ENCODE measurements at regions not wholly inside any gene's neighbourhood (a gene's known extent, or its start where the extent isn't known, plus 50 kb on each side); places are given as distances from the start of the nearest gene placed in this dataset.

DNA sequence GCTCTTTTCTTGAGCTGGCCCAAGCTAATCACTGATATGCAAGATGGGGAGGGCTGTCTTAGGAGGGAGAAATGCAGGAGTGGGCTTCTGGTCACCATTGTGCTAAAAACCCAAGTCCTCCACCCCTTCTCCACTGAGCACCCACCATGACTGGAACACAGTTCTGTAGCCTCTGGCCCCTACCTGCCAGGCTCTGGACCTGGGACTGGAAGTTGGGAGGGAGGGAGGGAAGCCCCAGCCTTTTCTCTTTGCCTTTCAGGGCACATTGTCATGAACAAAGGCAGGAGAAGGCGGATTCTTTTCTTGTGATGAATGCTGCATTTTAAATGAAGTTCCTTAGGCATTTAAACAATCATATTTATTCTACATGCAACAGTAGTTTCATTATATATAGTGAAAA is 559.1 kb upstream of the TRPC7 start:
- POLR2A ChIA-PET, result no interaction called here
- CTCF ChIA-PET, result no interaction called here
- no peak for ATAC-seq
- Mint-ChIP-seq H3K9me3 (ENCODE audit: low read depth) (peaks cover 2% of the 10 kb centered on the region), H3K4me1 (no peaks in the 10 kb centered on the region), H3K27me3 (no peaks in the 10 kb centered on the region), H3K27ac (no peak overlapping the region), H3K36me3 (ENCODE audit: low read depth) (no peaks in the 10 kb centered on the region), H3K4me3 (no peak overlapping the region)
- no peak for DNase-seq
- intact Hi-C loops (cut with DNase I, micrococcal nuclease), result no loop called here

DNA sequence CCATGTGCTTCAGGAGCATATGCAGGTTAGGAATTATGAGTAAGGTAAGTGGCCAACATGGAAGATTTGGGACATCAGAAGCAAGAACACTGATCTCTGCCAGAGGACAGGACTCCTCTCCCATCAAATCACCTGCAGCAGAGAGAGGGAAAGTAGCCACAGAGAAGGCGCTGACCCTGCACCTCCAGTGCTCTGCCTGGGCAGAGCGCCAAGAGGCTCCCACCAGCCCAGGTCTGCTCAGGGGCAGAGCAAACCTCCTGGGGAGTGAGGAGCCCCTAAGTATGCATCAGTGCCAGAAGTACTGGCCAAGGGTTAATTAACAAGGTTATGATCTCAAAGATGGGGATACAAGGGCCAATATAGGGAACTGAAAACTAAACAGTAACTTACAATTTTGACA is 545.3 kb upstream of the TRPC7 start:
- DNase-seq (no peak), ATAC-seq (no peak)
- Mint-ChIP-seq H3K4me3 (no peak overlapping the region), H3K9me3 (ENCODE audit: low read depth) (no peaks in the 10 kb centered on the region), H3K36me3 (ENCODE audit: low read depth) (no peaks in the 10 kb centered on the region), H3K27ac (no peak overlapping the region), H3K4me1 (no peaks in the 10 kb centered on the region), H3K27me3 (no peaks in the 10 kb centered on the region)
- intact Hi-C loops (cut with DNase I, micrococcal nuclease), result no loop called here
- CTCF ChIA-PET, result no interaction called here
- POLR2A ChIA-PET, result no interaction called here

- CTCF ChIA-PET, result no interaction called here
- Mint-ChIP-seq H3K4me3 (no peak overlapping the region), H3K27ac (no peak overlapping the region), H3K36me3 (ENCODE audit: low read depth) (no peaks in the 10 kb centered on the region), H3K27me3 (no peaks in the 10 kb centered on the region), H3K9me3 (ENCODE audit: low read depth) (no peaks in the 10 kb centered on the region), H3K4me1 (no peaks in the 10 kb centered on the region)
- ATAC-seq, result no peak
- POLR2A ChIA-PET, result no interaction called here
- intact Hi-C loops (cut with DNase I, micrococcal nuclease), result no loop called here
- DNase-seq, result no peak
These were observed 544.6 kb upstream of the TRPC7 start for GRCh38 chr5:136909906-136910305.

DNA sequence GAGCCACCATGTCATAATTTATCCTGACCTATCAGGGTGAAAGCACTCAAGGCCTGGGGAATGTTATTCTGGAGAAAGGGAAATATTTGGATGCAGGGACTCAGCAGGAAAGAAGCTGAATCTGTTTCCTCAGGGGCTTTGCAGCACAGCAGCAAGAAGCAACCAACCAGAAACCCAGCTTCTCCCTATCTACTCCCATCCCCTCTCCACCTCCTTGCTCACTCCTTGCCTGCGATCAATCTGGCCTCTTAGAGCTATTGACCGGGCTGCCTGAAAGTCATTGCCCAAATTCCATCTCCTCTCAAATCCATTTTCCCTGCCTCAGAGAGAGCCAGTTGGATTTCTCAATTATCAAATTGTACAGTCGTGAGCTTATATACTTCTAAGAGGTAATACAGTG is 542.0 kb upstream of the TRPC7 start:
- ChIA-PET CTCF (interaction anchor here (0.8 kb wide), 1 partner anchor 20 kb away, joined by 3 read pairs; no protein-coding TSS in a partner anchor), POLR2A (no interaction called here)
- H3K4me1 Mint-ChIP-seq, result no peaks in the 10 kb centered on the region
- intact Hi-C loops (cut with DNase I, micrococcal nuclease), result no loop called here
- no peaks in the 10 kb centered on the region for H3K36me3 Mint-ChIP-seq (ENCODE audit: low read depth)
- H3K9me3 Mint-ChIP-seq (ENCODE audit: low read depth), result no peaks in the 10 kb centered on the region
- ATAC-seq (no peak), DNase-seq (no peak)
- H3K27me3 Mint-ChIP-seq, result no peaks in the 10 kb centered on the region
- H3K27ac Mint-ChIP-seq, result no peak overlapping the region
- H3K4me3 Mint-ChIP-seq, result no peak overlapping the region

- Mint-ChIP-seq H3K27ac (no peak overlapping the region), H3K9me3 (ENCODE audit: low read depth) (no peaks in the 10 kb centered on the region), H3K4me1 (no peaks in the 10 kb centered on the region), H3K36me3 (ENCODE audit: low read depth) (no peaks in the 10 kb centered on the region), H3K4me3 (no peak overlapping the region), H3K27me3 (no peaks in the 10 kb centered on the region)
- intact Hi-C loops (cut with DNase I, micrococcal nuclease), result no loop called here
- CTCF ChIA-PET, result no interaction called here
- ATAC-seq, result no peak
- DNase-seq, result no peak
- POLR2A ChIA-PET, result no interaction called here
These were observed 541.2 kb upstream of the TRPC7 start for GRCh38 chr5:136906545-136906944.

GRCh38 chr5:136905571-136905970 is 540.2 kb upstream of the TRPC7 start:
- ATAC-seq, result no peak
- CTCF ChIA-PET, result no interaction called here
- POLR2A ChIA-PET, result no interaction called here
- peaks cover 5% of the 10 kb centered on the region for H3K9me3 Mint-ChIP-seq (ENCODE audit: low read depth)
- no peak for DNase-seq
- no peak overlapping the region for H3K4me3 Mint-ChIP-seq
- H3K27me3 Mint-ChIP-seq, result no peaks in the 10 kb centered on the region
- H3K36me3 Mint-ChIP-seq (ENCODE audit: low read depth), result no peaks in the 10 kb centered on the region
- no peak overlapping the region for H3K27ac Mint-ChIP-seq
- intact Hi-C loops (cut with DNase I, micrococcal nuclease), result no loop called here
- H3K4me1 Mint-ChIP-seq, result no peaks in the 10 kb centered on the region

- Mint-ChIP-seq H3K4me3 (no peak overlapping the region), H3K4me1 (no peaks in the 10 kb centered on the region), H3K27me3 (peaks cover 3% of the 10 kb centered on the region), H3K36me3 (ENCODE audit: low read depth) (no peaks in the 10 kb centered on the region), H3K27ac (no peak overlapping the region), H3K9me3 (ENCODE audit: low read depth) (peaks cover 4% of the 10 kb centered on the region)
- intact Hi-C loops (cut with DNase I, micrococcal nuclease), result no loop called here
- no peak for DNase-seq
- ChIA-PET POLR2A (no interaction called here), CTCF (no interaction called here)
- no peak for ATAC-seq
These were observed 528.7 kb upstream of the TRPC7 start for GRCh38 chr5:136894070-136894469.

- DNase-seq (no peak), ATAC-seq (no peak)
- no peaks in the 10 kb centered on the region for H3K4me1 Mint-ChIP-seq
- ChIA-PET POLR2A (no interaction called here), CTCF (no interaction called here)
- H3K27ac Mint-ChIP-seq, result no peak overlapping the region
- no peak overlapping the region for H3K4me3 Mint-ChIP-seq
- no peaks in the 10 kb centered on the region for H3K36me3 Mint-ChIP-seq (ENCODE audit: low read depth)
- H3K9me3 Mint-ChIP-seq (ENCODE audit: low read depth), result no peaks in the 10 kb centered on the region
- peaks cover 3% of the 10 kb centered on the region for H3K27me3 Mint-ChIP-seq
- intact Hi-C loops (cut with DNase I, micrococcal nuclease), result no loop called here
These were observed 526.7 kb upstream of the TRPC7 start for GRCh38 chr5:136892000-136892399.

GRCh38 chr5:136891175-136891972 is 526.0 kb upstream of the TRPC7 start:
- intact Hi-C loops (cut with DNase I, micrococcal nuclease), result no loop called here
- Mint-ChIP-seq H3K4me3 (no peak overlapping the region), H3K36me3 (ENCODE audit: low read depth) (no peaks in the 10 kb centered on the region), H3K27me3 (peaks cover 3% of the 10 kb centered on the region), H3K27ac (no peak overlapping the region), H3K9me3 (ENCODE audit: low read depth) (no peaks in the 10 kb centered on the region), H3K4me1 (no peaks in the 10 kb centered on the region)
- ATAC-seq (no peak), DNase-seq (no peak)
- POLR2A ChIA-PET, result no interaction called here
- CTCF ChIA-PET, result interaction anchor here (1.2 kb wide), 1 partner anchor 9 kb away, joined by 4 read pairs; no protein-coding TSS in a partner anchor

DNA sequence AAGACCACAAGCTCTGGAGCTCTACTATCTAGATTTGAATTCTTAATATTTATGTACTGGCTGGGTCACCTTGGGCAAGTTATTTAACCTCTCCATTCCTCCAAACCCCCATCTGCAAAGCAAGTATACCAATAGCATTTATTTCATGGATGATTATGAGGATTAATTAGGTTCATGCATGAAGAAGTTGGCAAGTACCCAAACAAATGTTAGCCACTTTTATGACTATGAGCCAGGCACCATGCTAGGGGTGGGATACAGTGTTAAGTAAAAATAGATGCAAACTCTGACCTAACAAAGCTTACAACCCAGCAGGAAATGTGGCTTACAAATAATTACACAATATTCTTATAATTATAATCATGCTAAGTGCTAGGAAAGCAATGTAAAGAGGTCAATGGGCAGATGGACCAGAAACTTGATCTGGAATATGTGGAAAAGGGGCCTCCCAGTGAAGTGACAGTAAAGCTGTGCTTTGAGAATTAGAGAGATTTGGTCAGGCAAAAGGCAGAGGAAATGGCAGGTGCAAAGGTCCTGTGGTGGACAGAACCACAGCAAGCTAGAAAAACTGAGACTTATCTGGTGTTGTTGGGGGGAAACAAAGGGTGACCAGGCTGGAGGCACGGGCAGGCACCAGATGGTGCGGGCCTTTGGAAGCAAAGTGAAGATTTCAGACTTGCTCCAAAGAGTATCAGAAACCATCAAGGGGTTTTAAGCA is 525.2 kb upstream of the TRPC7 start:
- intact Hi-C loops (cut with DNase I, micrococcal nuclease), result no loop called here
- ATAC-seq (no peak), DNase-seq (no peak)
- H3K27me3 Mint-ChIP-seq, result peaks cover 3% of the 10 kb centered on the region
- ChIA-PET CTCF (interaction anchor here (1.2 kb wide), 1 partner anchor 8 kb away, joined by 4 read pairs; no protein-coding TSS in a partner anchor), POLR2A (no interaction called here)
- no peaks in the 10 kb centered on the region for H3K4me1 Mint-ChIP-seq
- no peak overlapping the region for H3K4me3 Mint-ChIP-seq
- no peaks in the 10 kb centered on the region for H3K36me3 Mint-ChIP-seq (ENCODE audit: low read depth)
- H3K9me3 Mint-ChIP-seq (ENCODE audit: low read depth), result no peaks in the 10 kb centered on the region
- H3K27ac Mint-ChIP-seq, result no peak overlapping the region

- POLR2A ChIA-PET, result no interaction called here
- no peaks in the 10 kb centered on the region for H3K36me3 Mint-ChIP-seq (ENCODE audit: low read depth)
- no peak overlapping the region for H3K4me3 Mint-ChIP-seq
- ATAC-seq (no peak), DNase-seq (no peak)
- H3K27ac Mint-ChIP-seq, result no peak overlapping the region
- peaks cover 3% of the 10 kb centered on the region for H3K27me3 Mint-ChIP-seq
- no peaks in the 10 kb centered on the region for H3K4me1 Mint-ChIP-seq
- CTCF ChIA-PET, result interaction anchor here (0.6 kb wide), 1 partner anchor 10 kb away, joined by 3 read pairs; no protein-coding TSS in a partner anchor
- intact Hi-C loops (cut with DNase I, micrococcal nuclease), result no loop called here
- H3K9me3 Mint-ChIP-seq (ENCODE audit: low read depth), result peaks cover 4% of the 10 kb centered on the region
These were observed 521.3 kb upstream of the TRPC7 start for GRCh38 chr5:136886608-136887007.

GRCh38 chr5:136864960-136865359 is 499.6 kb upstream of the TRPC7 start:
- Mint-ChIP-seq H3K36me3 (ENCODE audit: low read depth) (no peaks in the 10 kb centered on the region), H3K4me3 (no peak overlapping the region), H3K9me3 (ENCODE audit: low read depth) (no peaks in the 10 kb centered on the region), H3K27ac (no peak overlapping the region), H3K4me1 (no peaks in the 10 kb centered on the region), H3K27me3 (no peaks in the 10 kb centered on the region)
- intact Hi-C loops (cut with DNase I, micrococcal nuclease), result no loop called here
- ChIA-PET POLR2A (no interaction called here), CTCF (no interaction called here)
- no peak for ATAC-seq
- DNase-seq, result no peak
